Smooth muscle cell of the brain vasculature (primary cell): ENCODE measurements at regions not wholly inside any gene's neighbourhood (a gene's known extent, or its start where the extent isn't known, plus 50 kb on each side); places are given as distances from the start of the nearest gene placed in this dataset.
"Not testable (repeated sequence)": the region's sequence is repeated elsewhere in the genome, so short reads cannot be mapped to it uniquely, and the experiment has no call there.

Source experiments
- DNase-seq: peaks from one replicate; pipeline ENCODE4 v3.0.0-alpha.2; 2012; ENCODE audit warnings: low read depth, low spot score

- no peak for DNase-seq
These were observed 343.1 kb downstream of the OXSM start for GRCh38 chr3:26132942-26133341.

GRCh38 chr3:26141296-26141695, 351.4 kb downstream of the OXSM start:
- DNase-seq, result no peak

GRCh38 chr3:26145769-26146168, 355.9 kb downstream of the OXSM start:
- no peak for DNase-seq

GRCh38 chr3:26157428-26157827, 367.5 kb downstream of the OXSM start:
- DNase-seq, result not testable (repeated sequence)

- no peak for DNase-seq
These were observed 381.1 kb downstream of the OXSM start for GRCh38 chr3:26171006-26171405.

- DNase-seq, result no peak
These were observed 401.7 kb downstream of the OXSM start for GRCh38 chr3:26191556-26191955.

- DNase-seq, result no peak
These were observed 403.7 kb downstream of the OXSM start for GRCh38 chr3:26193558-26193957.

- no peak for DNase-seq
These were observed 406.9 kb downstream of the OXSM start for GRCh38 chr3:26196781-26197180.

GRCh38 chr3:26198609-26199008, 408.7 kb downstream of the OXSM start:
- no peak for DNase-seq

- no peak for DNase-seq
These were observed 412.3 kb downstream of the OXSM start for GRCh38 chr3:26202169-26202568.

GRCh38 chr3:26205475-26205874, 415.6 kb downstream of the OXSM start:
- no peak for DNase-seq

- DNase-seq, result no peak
These were observed 414.4 kb upstream of the LRRC3B start for GRCh38 chr3:26208201-26208600.

- DNase-seq, result no peak
These were observed 392.8 kb upstream of the LRRC3B start for GRCh38 chr3:26229801-26230200.

- DNase-seq, result no peak
These were observed 389.2 kb upstream of the LRRC3B start for GRCh38 chr3:26233374-26233773.

- no peak for DNase-seq
These were observed 386.0 kb upstream of the LRRC3B start for GRCh38 chr3:26236531-26236930.

GRCh38 chr3:26237036-26237682, 385.4 kb upstream of the LRRC3B start:
- DNase-seq, result no peak

GRCh38 chr3:26244586-26244985, 378.0 kb upstream of the LRRC3B start:
- not testable (repeated sequence) for DNase-seq

- DNase-seq, result no peak
These were observed 377.3 kb upstream of the LRRC3B start for GRCh38 chr3:26245236-26245635.

- DNase-seq, result no peak
These were observed 375.7 kb upstream of the LRRC3B start for GRCh38 chr3:26246901-26247300.

- no peak for DNase-seq
These were observed 374.9 kb upstream of the LRRC3B start for GRCh38 chr3:26247712-26248111.

- no peak for DNase-seq
These were observed 370.6 kb upstream of the LRRC3B start for GRCh38 chr3:26252001-26252400.

GRCh38 chr3:26256224-26256623, 366.3 kb upstream of the LRRC3B start:
- no peak for DNase-seq

GRCh38 chr3:26259176-26259575, 363.4 kb upstream of the LRRC3B start:
- no peak for DNase-seq

- DNase-seq, result no peak
These were observed 362.4 kb upstream of the LRRC3B start for GRCh38 chr3:26260139-26260538.
